A549 (cell line): ENCODE measurements at regions not wholly inside any gene's neighbourhood (a gene's known extent, or its start where the extent isn't known, plus 50 kb on each side); places are given as distances from the start of the nearest gene placed in this dataset.

Experiments used
- BHLHE40 ChIP-seq: IDR thresholded peaks from 2 replicates; pipeline ENCODE4 v1.6.1; 2012; ENCODE audit warnings: low read depth, low read length, inconsistent platforms
- CHD2 ChIP-seq: fragments of 150-350 bp; IDR thresholded peaks from 2 replicates; pipeline ENCODE4 v1.6.1; 2014; ENCODE audit warnings: low read length; ENCODE audit not compliant: partially characterized antibody
- POLR2A ChIP-seq: IDR thresholded peaks from 2 replicates; pipeline ENCODE4 v1.6.1; 2012; ENCODE audit warnings: mild to moderate bottlenecking, low read length
- RAD21 ChIP-seq, 2 experiments: fragments of >200 bp in 1 of 2; sonication (Bioruptor Twin) in 1 of 2; formaldehyde crosslinking in 1 of 2; IDR thresholded peaks in 1 of 2; conservative IDR thresholded peaks in 1 of 2; 2 replicates in 1 of 2; 3 replicates in 1 of 2; pipeline ENCODE4 v1.6.1; 2012 to 2018; ENCODE audit warnings: inconsistent platforms in 1 of 2
- TF ChIP-seq, protein P1 (sequence below): fragments of >200 bp; sonication (Bioruptor Twin); formaldehyde crosslinking; IDR thresholded peaks from 3 replicates; pipeline ENCODE4 v1.5.1; 2016
- TF ChIP-seq, protein P2 (sequence below): fragments of 200-600 bp; sonication (generic); IDR thresholded peaks from 2 replicates; pipeline ENCODE4 v1.6.1; 2016; ENCODE audit warnings: antibody characterized with exemption, mild to moderate bottlenecking, moderate library complexity

DNA sequence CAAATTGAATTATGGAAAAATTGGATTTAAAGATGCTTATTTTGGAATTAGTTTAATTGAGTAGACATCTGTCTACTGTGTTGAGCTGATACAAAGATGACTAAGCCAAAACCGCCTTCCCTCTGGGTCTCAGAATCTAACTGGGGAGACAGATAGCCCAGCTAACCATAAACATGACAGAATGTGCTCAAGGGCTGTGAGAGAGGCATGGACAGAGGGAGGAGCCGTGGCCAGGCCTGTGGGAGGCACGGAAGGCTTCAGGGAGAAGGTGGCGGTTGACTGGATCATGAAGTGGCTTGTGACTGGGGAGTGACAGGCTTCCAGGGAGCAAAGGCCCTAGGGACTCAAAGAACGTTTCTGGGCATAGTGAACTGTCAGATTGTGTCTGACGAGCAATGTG is 74.6 kb downstream of the DACT1 start:
- TF ChIP-seq RAD21 (conservative IDR thresholded peaks at IDR 0.05 in 1 of 2, IDR thresholded peaks at IDR 0.05 in 1 of 2) (no peak), POLR2A (no peak), CHD2 (no peak), BHLHE40 (no peak)
- TF ChIP-seq, protein P1, sequence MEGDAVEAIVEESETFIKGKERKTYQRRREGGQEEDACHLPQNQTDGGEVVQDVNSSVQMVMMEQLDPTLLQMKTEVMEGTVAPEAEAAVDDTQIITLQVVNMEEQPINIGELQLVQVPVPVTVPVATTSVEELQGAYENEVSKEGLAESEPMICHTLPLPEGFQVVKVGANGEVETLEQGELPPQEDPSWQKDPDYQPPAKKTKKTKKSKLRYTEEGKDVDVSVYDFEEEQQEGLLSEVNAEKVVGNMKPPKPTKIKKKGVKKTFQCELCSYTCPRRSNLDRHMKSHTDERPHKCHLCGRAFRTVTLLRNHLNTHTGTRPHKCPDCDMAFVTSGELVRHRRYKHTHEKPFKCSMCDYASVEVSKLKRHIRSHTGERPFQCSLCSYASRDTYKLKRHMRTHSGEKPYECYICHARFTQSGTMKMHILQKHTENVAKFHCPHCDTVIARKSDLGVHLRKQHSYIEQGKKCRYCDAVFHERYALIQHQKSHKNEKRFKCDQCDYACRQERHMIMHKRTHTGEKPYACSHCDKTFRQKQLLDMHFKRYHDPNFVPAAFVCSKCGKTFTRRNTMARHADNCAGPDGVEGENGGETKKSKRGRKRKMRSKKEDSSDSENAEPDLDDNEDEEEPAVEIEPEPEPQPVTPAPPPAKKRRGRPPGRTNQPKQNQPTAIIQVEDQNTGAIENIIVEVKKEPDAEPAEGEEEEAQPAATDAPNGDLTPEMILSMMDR = no peak
- TF ChIP-seq, protein P2, sequence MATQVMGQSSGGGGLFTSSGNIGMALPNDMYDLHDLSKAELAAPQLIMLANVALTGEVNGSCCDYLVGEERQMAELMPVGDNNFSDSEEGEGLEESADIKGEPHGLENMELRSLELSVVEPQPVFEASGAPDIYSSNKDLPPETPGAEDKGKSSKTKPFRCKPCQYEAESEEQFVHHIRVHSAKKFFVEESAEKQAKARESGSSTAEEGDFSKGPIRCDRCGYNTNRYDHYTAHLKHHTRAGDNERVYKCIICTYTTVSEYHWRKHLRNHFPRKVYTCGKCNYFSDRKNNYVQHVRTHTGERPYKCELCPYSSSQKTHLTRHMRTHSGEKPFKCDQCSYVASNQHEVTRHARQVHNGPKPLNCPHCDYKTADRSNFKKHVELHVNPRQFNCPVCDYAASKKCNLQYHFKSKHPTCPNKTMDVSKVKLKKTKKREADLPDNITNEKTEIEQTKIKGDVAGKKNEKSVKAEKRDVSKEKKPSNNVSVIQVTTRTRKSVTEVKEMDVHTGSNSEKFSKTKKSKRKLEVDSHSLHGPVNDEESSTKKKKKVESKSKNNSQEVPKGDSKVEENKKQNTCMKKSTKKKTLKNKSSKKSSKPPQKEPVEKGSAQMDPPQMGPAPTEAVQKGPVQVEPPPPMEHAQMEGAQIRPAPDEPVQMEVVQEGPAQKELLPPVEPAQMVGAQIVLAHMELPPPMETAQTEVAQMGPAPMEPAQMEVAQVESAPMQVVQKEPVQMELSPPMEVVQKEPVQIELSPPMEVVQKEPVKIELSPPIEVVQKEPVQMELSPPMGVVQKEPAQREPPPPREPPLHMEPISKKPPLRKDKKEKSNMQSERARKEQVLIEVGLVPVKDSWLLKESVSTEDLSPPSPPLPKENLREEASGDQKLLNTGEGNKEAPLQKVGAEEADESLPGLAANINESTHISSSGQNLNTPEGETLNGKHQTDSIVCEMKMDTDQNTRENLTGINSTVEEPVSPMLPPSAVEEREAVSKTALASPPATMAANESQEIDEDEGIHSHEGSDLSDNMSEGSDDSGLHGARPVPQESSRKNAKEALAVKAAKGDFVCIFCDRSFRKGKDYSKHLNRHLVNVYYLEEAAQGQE = no peak
